Liver (tissue), 3 donors: ENCODE measurements at regions not wholly inside any gene's neighbourhood (a gene's known extent, or its start where the extent isn't known, plus 50 kb on each side); places are given as distances from the start of the nearest gene placed in this dataset.
"Not testable (repeated sequence)": the region's sequence is repeated elsewhere in the genome, so short reads cannot be mapped to it uniquely, and the experiment has no call there.

Experiments used
- CTCF ChIP-seq: fragments of 150-350 bp; IDR thresholded peaks from 2 replicates; pipeline ENCODE4 v1.5.1; 2017; ENCODE audit warnings: improper control_type of control experiment, low read depth, low read length; ENCODE audit not compliant: missing input control
- GABPA ChIP-seq, 2 donors: IDR thresholded peaks in 1 of 2; conservative IDR thresholded peaks in 1 of 2; 2 replicates each; pipeline ENCODE4 v1.6.1; 2016; ENCODE audit warnings: antibody characterized with exemption in 2 of 2, mild to moderate bottlenecking in 1 of 2, moderate library complexity in 1 of 2
- HNF4G ChIP-seq: IDR thresholded peaks from 2 replicates; pipeline ENCODE4 v1.6.1; 2016; ENCODE audit warnings: antibody characterized with exemption
- REST ChIP-seq: IDR thresholded peaks from 2 replicates; pipeline ENCODE4 v1.6.1; 2016; ENCODE audit warnings: antibody characterized with exemption, mild to moderate bottlenecking
- RXRA ChIP-seq, 2 donors: IDR thresholded peaks; 2 replicates each; pipeline ENCODE4 v1.6.1; 2017 to 2018; ENCODE audit warnings: antibody characterized with exemption in 2 of 2, mild to moderate bottlenecking in 1 of 2
- donor health status: healthy.
- donor health status: healthy.

GRCh38 chr15:101938555-101938954 lies 126.6 kb downstream of the OR4F15 start:
- TF ChIP-seq GABPA (IDR thresholded peaks at IDR 0.05 in 1 of 2, conservative IDR thresholded peaks at IDR 0.05 in 1 of 2); CTCF; HNF4G; RXRA (IDR thresholded peaks at IDR 0.05); REST: not testable (repeated sequence)
